ENCODE measurements at regions not wholly inside any gene's neighbourhood (a gene's known extent, or its start where the extent isn't known, plus 50 kb on each side); places are given as distances from the start of the nearest gene placed in this dataset.

GRCh38 chr2:40540026-40540425 lies 88.1 kb upstream of the SLC8A1 start:
- intact Hi-C loops (cut with DNase I; ENCODE audit: low total_unique reads) = no loop called here
- Histone ChIP-seq H3K9me3 (no peaks in the 10 kb centered on the region), H3K4me1 (no peaks in the 10 kb centered on the region), H3K27me3 (no peaks in the 10 kb centered on the region), H3K4me3 (no peak overlapping the region), H3K27ac (no peak overlapping the region), H3K36me3 (no peaks in the 10 kb centered on the region)
- TF ChIP-seq POLR2A (IDR thresholded peaks at IDR 0.05) = no peak
- no peak for TF ChIP-seq CTCF (IDR thresholded peaks at IDR 0.05)
- no peak for DNase-seq

DNA sequence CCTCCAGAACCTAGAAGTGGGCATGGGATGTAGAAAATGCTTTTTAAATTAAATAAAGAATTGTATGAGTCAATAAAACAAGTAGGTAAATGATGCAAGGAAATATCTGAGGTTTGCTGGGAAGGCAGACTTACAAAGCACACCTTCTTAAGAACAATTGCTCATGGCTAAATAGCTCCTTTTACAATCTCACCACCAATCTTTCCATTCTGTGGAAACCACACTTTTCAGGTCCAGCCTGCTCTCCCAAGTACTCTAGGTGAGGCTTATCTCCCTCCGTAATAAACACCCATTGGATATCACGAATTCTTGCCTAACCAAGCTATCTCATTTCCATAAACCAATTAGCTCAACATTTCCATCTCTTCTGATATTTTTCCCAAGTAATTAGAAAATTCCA lies 91.5 kb upstream of the SLC8A1 start:
- intact Hi-C loops (cut with DNase I; ENCODE audit: low total_unique reads) = no loop called here
- no peaks in the 10 kb centered on the region for H3K36me3 ChIP-seq
- no peak for DNase-seq
- H3K4me3 ChIP-seq = no peak overlapping the region
- TF ChIP-seq POLR2A (IDR thresholded peaks at IDR 0.05) (no peak), CTCF (IDR thresholded peaks at IDR 0.05) (no peak)
- H3K27me3 ChIP-seq = no peaks in the 10 kb centered on the region
- H3K4me1 ChIP-seq = no peaks in the 10 kb centered on the region
- H3K9me3 ChIP-seq = no peaks in the 10 kb centered on the region
- no peak overlapping the region for H3K27ac ChIP-seq

GRCh38 chr2:40544072-40544471 lies 92.2 kb upstream of the SLC8A1 start:
- intact Hi-C loops (cut with DNase I; ENCODE audit: low total_unique reads) = no loop called here
- Histone ChIP-seq H3K27ac (no peak overlapping the region), H3K27me3 (no peaks in the 10 kb centered on the region), H3K36me3 (no peaks in the 10 kb centered on the region), H3K4me3 (no peak overlapping the region), H3K4me1 (no peaks in the 10 kb centered on the region), H3K9me3 (no peaks in the 10 kb centered on the region)
- TF ChIP-seq CTCF (IDR thresholded peaks at IDR 0.05) = no peak
- TF ChIP-seq POLR2A (IDR thresholded peaks at IDR 0.05) = no peak
- DNase-seq = no peak

DNA sequence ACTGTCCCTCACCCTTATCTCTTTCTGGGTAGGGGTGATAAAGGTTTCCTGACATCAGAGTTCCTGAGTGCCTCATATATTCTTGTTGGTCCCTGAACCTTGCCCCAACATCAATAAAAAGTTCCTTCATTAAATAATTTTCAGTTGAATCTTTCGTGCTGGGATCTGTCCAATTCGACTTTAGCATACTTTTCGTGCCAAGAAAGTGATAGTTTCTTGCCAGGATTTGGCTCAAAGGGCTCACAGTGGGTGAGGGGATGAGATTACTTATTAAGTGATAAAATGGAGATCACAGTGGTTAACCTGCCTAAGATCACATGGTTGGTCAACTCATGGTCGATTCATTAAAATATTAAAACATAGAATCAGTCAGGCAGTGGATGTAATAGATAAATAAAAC lies 93.8 kb upstream of the SLC8A1 start:
- Histone ChIP-seq H3K36me3 (no peaks in the 10 kb centered on the region), H3K4me3 (no peak overlapping the region), H3K4me1 (no peaks in the 10 kb centered on the region), H3K27ac (no peak overlapping the region), H3K9me3 (no peaks in the 10 kb centered on the region), H3K27me3 (no peaks in the 10 kb centered on the region)
- DNase-seq = no peak
- TF ChIP-seq CTCF (IDR thresholded peaks at IDR 0.05) = no peak
- TF ChIP-seq POLR2A (IDR thresholded peaks at IDR 0.05) = no peak
- intact Hi-C loops (cut with DNase I; ENCODE audit: low total_unique reads) = no loop called here

- Histone ChIP-seq H3K36me3 (no peaks in the 10 kb centered on the region), H3K9me3 (no peaks in the 10 kb centered on the region), H3K27ac (no peak overlapping the region), H3K4me3 (no peak overlapping the region), H3K4me1 (no peaks in the 10 kb centered on the region), H3K27me3 (no peaks in the 10 kb centered on the region)
- no peak for DNase-seq
- no peak for TF ChIP-seq CTCF (IDR thresholded peaks at IDR 0.05)
- no peak for TF ChIP-seq POLR2A (IDR thresholded peaks at IDR 0.05)
- intact Hi-C loops (cut with DNase I; ENCODE audit: low total_unique reads) = no loop called here
Measured at GRCh38 chr2:40546439-40547191, 94.7 kb upstream of the SLC8A1 start.

Measured in uterus (tissue), 3 donors.